ENCODE measurements at regions not wholly inside any gene's neighbourhood (a gene's known extent, or its start where the extent isn't known, plus 50 kb on each side); places are given as distances from the start of the nearest gene placed in this dataset.

DNA sequence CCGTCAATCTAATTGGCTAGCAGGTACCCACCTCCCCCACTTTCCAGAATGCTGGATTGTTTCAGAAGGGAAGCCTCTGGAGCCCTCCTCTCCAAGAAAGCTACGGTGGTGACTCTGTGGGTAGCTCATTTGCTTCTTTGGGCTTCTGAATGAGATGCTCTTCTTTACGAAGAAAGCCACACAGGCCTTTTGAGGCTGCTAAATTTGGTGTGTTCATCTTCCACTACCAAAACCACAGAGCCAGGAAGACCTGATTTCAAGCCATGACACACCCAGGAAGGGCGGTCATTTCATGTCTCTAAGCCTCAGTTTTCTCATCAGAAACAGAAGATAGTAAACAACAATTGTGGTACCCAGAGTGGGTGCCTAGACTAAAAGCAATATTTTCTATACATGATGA is 901.2 kb downstream of the KCNMA1 start:
- TF ChIP-seq EZH2 (IDR thresholded peaks at IDR 0.05) = no peak
- TF ChIP-seq, protein P1, sequence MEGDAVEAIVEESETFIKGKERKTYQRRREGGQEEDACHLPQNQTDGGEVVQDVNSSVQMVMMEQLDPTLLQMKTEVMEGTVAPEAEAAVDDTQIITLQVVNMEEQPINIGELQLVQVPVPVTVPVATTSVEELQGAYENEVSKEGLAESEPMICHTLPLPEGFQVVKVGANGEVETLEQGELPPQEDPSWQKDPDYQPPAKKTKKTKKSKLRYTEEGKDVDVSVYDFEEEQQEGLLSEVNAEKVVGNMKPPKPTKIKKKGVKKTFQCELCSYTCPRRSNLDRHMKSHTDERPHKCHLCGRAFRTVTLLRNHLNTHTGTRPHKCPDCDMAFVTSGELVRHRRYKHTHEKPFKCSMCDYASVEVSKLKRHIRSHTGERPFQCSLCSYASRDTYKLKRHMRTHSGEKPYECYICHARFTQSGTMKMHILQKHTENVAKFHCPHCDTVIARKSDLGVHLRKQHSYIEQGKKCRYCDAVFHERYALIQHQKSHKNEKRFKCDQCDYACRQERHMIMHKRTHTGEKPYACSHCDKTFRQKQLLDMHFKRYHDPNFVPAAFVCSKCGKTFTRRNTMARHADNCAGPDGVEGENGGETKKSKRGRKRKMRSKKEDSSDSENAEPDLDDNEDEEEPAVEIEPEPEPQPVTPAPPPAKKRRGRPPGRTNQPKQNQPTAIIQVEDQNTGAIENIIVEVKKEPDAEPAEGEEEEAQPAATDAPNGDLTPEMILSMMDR (IDR thresholded peaks at IDR 0.05) = no peak
- TF ChIP-seq EZH2phosphoT487 (IDR thresholded peaks at IDR 0.05) = no peak
- no peaks in the 10 kb centered on the region for H3K9me3 ChIP-seq (ENCODE audit: low read depth)
- H3K36me3 Mint-ChIP-seq = no peaks in the 10 kb centered on the region

DNA sequence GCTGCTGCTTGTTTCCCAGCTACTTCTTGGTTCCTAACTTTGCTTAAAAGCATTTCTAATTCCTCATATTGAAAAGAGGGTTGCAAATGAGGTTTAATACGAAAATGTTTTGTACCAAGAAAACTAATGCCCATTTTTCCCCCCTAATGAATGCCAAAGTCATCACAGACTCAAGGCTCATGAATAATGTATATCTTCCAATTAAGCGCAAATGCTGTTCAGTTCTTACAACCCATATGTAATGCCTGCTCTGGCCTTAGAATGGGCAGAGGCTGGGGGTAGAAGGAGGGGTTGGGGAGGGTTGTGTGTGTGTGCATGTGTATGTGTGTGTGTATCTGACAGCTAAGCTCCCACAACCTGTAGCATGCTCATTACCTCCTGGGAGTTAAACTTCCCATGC is 901.7 kb downstream of the KCNMA1 start:
- no peaks in the 10 kb centered on the region for H3K36me3 Mint-ChIP-seq
- Histone ChIP-seq H3K36me3 (no peaks in the 10 kb centered on the region), H3K79me2 (ENCODE audit: low read depth) (no peaks in the 10 kb centered on the region), H3K27ac (no peak overlapping the region), H3F3A (ENCODE audit: low read depth) (no peaks in the 10 kb centered on the region), H3K27me3 (no peaks in the 10 kb centered on the region), H3K9me3 (ENCODE audit: low read depth) (no peaks in the 10 kb centered on the region), H3K4me2 (no peak overlapping the region), H3K4me1 (peaks cover 16% of the 10 kb centered on the region), H3K9ac (no peak overlapping the region), H3K4me3 (no peak overlapping the region), H2AFZ (replicated peaks) (no peak overlapping the region), H4K20me1 (ENCODE audit: low read depth) (no peaks in the 10 kb centered on the region)
- peaks cover 13% of the 10 kb centered on the region for H3K9me3 Mint-ChIP-seq
- DNase-seq (ENCODE audit: low spot score) = no peak
- H3K27ac Mint-ChIP-seq = no peak overlapping the region
- peaks cover 4% of the 10 kb centered on the region for H3K4me1 Mint-ChIP-seq
- H3K4me3 Mint-ChIP-seq = no peak overlapping the region
- peaks cover under 1% of the 10 kb centered on the region for H3K27me3 Mint-ChIP-seq (ENCODE audit: insufficient read depth, low read depth)
- TF ChIP-seq, protein P1 (IDR thresholded peaks at IDR 0.05) = no peak
- TF ChIP-seq EZH2 (IDR thresholded peaks at IDR 0.05) = no peak
- no peak for TF ChIP-seq EZH2phosphoT487 (IDR thresholded peaks at IDR 0.05)

More for the DNA sequence above, 901.2 kb downstream of the KCNMA1 start:
- no peak overlapping the region for H3K27ac Mint-ChIP-seq
- Histone ChIP-seq H3K4me3 (no peak overlapping the region), H3K9ac (no peak overlapping the region), H3K4me2 (no peak overlapping the region), H3K79me2 (ENCODE audit: low read depth) (no peaks in the 10 kb centered on the region), H3K36me3 (no peaks in the 10 kb centered on the region), H2AFZ (replicated peaks) (no peak overlapping the region), H3K27ac (no peak overlapping the region), H3F3A (ENCODE audit: low read depth) (no peaks in the 10 kb centered on the region), H3K27me3 (no peaks in the 10 kb centered on the region), H3K4me1 (peaks cover 16% of the 10 kb centered on the region), H4K20me1 (ENCODE audit: low read depth) (no peaks in the 10 kb centered on the region)
- peaks cover 4% of the 10 kb centered on the region for H3K4me1 Mint-ChIP-seq
- no peak overlapping the region for H3K4me3 Mint-ChIP-seq
- peaks cover 10% of the 10 kb centered on the region for H3K9me3 Mint-ChIP-seq
- H3K27me3 Mint-ChIP-seq (ENCODE audit: insufficient read depth, low read depth) = no peaks in the 10 kb centered on the region
- DNase-seq (ENCODE audit: low spot score) = no peak

DNA sequence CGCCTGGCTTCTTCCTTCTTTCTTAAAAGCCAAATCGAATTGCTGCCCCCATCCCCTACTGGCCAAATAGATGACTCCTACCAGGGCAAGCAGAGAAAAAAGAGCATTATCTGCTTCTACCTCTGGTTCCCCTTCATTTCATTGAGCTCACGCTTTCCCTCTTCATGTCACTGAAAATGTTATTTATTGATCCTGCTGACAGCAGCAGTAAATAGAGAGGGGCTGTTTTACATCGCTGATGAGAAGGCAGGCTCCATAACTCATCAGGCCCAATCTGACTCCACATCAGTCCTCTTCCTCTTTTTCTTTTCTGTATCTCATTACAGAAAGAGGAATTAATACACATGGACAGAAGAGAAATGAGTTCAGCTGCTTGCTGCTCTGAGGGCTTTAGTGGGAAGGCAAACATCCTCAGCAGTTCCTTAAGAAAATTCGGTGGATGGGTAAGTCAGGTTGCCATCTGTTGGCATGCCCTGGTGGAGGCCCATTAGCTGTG is 904.1 kb downstream of the KCNMA1 start:
- Mint-ChIP-seq H3K36me3 (no peaks in the 10 kb centered on the region), H3K27ac (no peak overlapping the region), H3K4me3 (no peak overlapping the region), H3K9me3 (peaks cover 13% of the 10 kb centered on the region), H3K27me3 (ENCODE audit: insufficient read depth, low read depth) (peaks cover 2% of the 10 kb centered on the region), H3K4me1 (peaks cover 12% of the 10 kb centered on the region)
- Histone ChIP-seq H3K79me2 (ENCODE audit: low read depth) (no peaks in the 10 kb centered on the region), H4K20me1 (ENCODE audit: low read depth) (no peaks in the 10 kb centered on the region), H3K36me3 (no peaks in the 10 kb centered on the region), H2AFZ (replicated peaks) (no peak overlapping the region), H3K4me1 (peaks cover 7% of the 10 kb centered on the region), H3K9me3 (ENCODE audit: low read depth) (no peaks in the 10 kb centered on the region), H3K4me3 (no peak overlapping the region), H3K4me2 (no peak overlapping the region), H3F3A (ENCODE audit: low read depth) (no peaks in the 10 kb centered on the region), H3K27ac (no peak overlapping the region), H3K9ac (no peak overlapping the region), H3K27me3 (no peaks in the 10 kb centered on the region)
- DNase-seq (ENCODE audit: low spot score) = no peak
- no peak for TF ChIP-seq EZH2 (IDR thresholded peaks at IDR 0.05)
- TF ChIP-seq, protein P1 (IDR thresholded peaks at IDR 0.05) = no peak
- TF ChIP-seq EZH2phosphoT487 (IDR thresholded peaks at IDR 0.05) = no peak
